ENCODE measurements at regions not wholly inside any gene's neighbourhood (a gene's known extent, or its start where the extent isn't known, plus 50 kb on each side); places are given as distances from the start of the nearest gene placed in this dataset.
"Not testable (repeated sequence)": the region's sequence is repeated elsewhere in the genome, so short reads cannot be mapped to it uniquely, and the experiment has no call there.

DNA sequence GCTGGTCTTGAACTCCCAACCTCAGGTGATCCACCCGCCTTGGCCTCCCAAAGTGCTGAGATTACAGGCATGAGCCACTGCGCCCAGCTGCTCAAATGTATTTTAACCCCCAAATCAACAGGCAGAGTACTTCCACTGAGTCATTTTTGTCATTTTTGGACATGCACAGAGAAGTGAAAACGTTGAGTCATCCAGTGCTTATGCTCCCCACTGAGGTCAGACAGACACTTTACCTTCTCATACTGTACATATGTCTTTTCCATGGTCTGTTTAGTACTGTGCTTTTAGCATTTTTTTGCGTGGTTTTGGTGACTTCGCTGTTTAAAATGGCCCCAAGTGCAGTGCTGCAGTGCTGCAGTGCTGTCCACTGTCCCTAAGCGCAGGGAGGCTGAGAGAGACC lies 99.1 kb downstream of the TBC1D26 start:
- not testable (repeated sequence) for H3K23ac ChIP-seq (ENCODE audit: low read depth, low read length, poor library complexity); H2BK12ac ChIP-seq (ENCODE audit: low read length); H4K8ac ChIP-seq (ENCODE audit: low read depth, low read length); H3K79me1 ChIP-seq (ENCODE audit: low read depth, low read length); H3K14ac ChIP-seq (ENCODE audit: low read length); H4K91ac ChIP-seq (ENCODE audit: low read depth, low read length, poor library complexity); H3K4me3 ChIP-seq (ENCODE audit: low read length in 2 of 2); H3K27ac ChIP-seq (replicated peaks; ENCODE audit: low read length); H3K4me2 ChIP-seq (ENCODE audit: insufficient read depth, low read length, poor library complexity, severe bottlenecking); H3K4ac ChIP-seq (ENCODE audit: low read length); H3K4me1 ChIP-seq (ENCODE audit: control insufficient read depth in 2 of 2, insufficient read depth in 1 of 2, low read depth in 1 of 2, low read length in 2 of 2); H2AFZ ChIP-seq (ENCODE audit: low read length); H3K27me3 ChIP-seq (ENCODE audit: control insufficient read depth in 3 of 3, insufficient read depth in 3 of 3, low read depth in 1 of 3, low read length in 3 of 3); H2BK5ac ChIP-seq (ENCODE audit: low read length); H3K9ac ChIP-seq (ENCODE audit: low read depth, low read length, poor library complexity); H2BK15ac ChIP-seq (ENCODE audit: low read length); H3K9me3 ChIP-seq (replicated peaks in 1 of 2; ENCODE audit: control insufficient read depth in 2 of 2, insufficient read depth in 1 of 2, low read depth in 1 of 2, low read length in 2 of 2); H3K36me3 ChIP-seq (replicated peaks in 1 of 2; ENCODE audit: control insufficient read depth in 2 of 2, insufficient read depth in 2 of 2, low read length in 2 of 2); DNase-seq (ENCODE audit: low spot score); H2BK120ac ChIP-seq (ENCODE audit: low read depth, low read length); H2AK5ac ChIP-seq (ENCODE audit: low read depth, low read length); H3K18ac ChIP-seq (ENCODE audit: low read length)
- WGBS, 2 donors (ENCODE audit: extremely low coverage in 2 of 2, insufficient read length in 2 of 2, insufficient replicate concordance in 1 of 2), result no CpG with 5 or more reads among the region's 6 CpGs

GRCh38 chr17:15832921-15833480 lies 100.9 kb downstream of the TBC1D26 start:
- H2AK5ac ChIP-seq (ENCODE audit: low read depth, low read length); DNase-seq (ENCODE audit: low spot score); H3K4ac ChIP-seq (ENCODE audit: low read length); H3K14ac ChIP-seq (ENCODE audit: low read length); H3K23ac ChIP-seq (ENCODE audit: low read depth, low read length, poor library complexity); H3K4me2 ChIP-seq (ENCODE audit: insufficient read depth, low read length, poor library complexity, severe bottlenecking); H2BK5ac ChIP-seq (ENCODE audit: low read length); H3K18ac ChIP-seq (ENCODE audit: low read length); H3K79me1 ChIP-seq (ENCODE audit: low read depth, low read length); H3K36me3 ChIP-seq (replicated peaks in 1 of 2; ENCODE audit: control insufficient read depth in 2 of 2, insufficient read depth in 2 of 2, low read length in 2 of 2); H3K9me3 ChIP-seq (replicated peaks in 1 of 2; ENCODE audit: control insufficient read depth in 2 of 2, insufficient read depth in 1 of 2, low read depth in 1 of 2, low read length in 2 of 2); H4K91ac ChIP-seq (ENCODE audit: low read depth, low read length, poor library complexity); H3K4me1 ChIP-seq (ENCODE audit: control insufficient read depth in 2 of 2, insufficient read depth in 1 of 2, low read depth in 1 of 2, low read length in 2 of 2); H4K8ac ChIP-seq (ENCODE audit: low read depth, low read length); H2BK12ac ChIP-seq (ENCODE audit: low read length); H2BK15ac ChIP-seq (ENCODE audit: low read length); H3K4me3 ChIP-seq (ENCODE audit: low read length in 2 of 2); H3K27me3 ChIP-seq (ENCODE audit: control insufficient read depth in 3 of 3, insufficient read depth in 3 of 3, low read depth in 1 of 3, low read length in 3 of 3); H3K9ac ChIP-seq (ENCODE audit: low read depth, low read length, poor library complexity); H2AFZ ChIP-seq (ENCODE audit: low read length); H3K27ac ChIP-seq (replicated peaks; ENCODE audit: low read length); H2BK120ac ChIP-seq (ENCODE audit: low read depth, low read length): not testable (repeated sequence)
- no CpG with 5 or more reads among the region's 11 CpGs for WGBS, 2 donors (ENCODE audit: extremely low coverage in 2 of 2, insufficient read length in 2 of 2, insufficient replicate concordance in 1 of 2)

DNA sequence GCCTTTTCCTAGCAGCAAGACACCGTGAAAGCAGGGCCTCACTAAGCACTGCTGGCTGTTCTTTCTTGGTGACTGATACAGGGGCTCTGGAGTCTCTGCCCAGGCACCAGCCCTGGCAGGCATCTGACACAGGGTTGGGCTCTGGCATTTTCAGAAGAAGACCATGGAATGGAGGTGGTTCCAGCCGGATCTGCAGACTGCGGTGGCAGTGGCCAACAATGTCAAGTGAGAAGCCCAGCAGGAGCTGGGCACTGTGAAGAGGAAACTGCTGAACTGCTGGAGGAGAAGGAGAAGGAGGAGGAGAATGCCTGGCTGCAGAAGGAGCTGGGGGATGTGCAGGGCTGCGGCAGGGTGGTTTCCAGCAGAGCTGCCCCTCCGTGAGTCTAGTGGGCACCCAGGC lies 101.8 kb downstream of the TBC1D26 start:
- H3K4me2 ChIP-seq (ENCODE audit: insufficient read depth, low read length, poor library complexity, severe bottlenecking); H3K4ac ChIP-seq (ENCODE audit: low read length); H2BK120ac ChIP-seq (ENCODE audit: low read depth, low read length); H4K8ac ChIP-seq (ENCODE audit: low read depth, low read length); H3K4me3 ChIP-seq (ENCODE audit: low read length in 2 of 2); H3K79me1 ChIP-seq (ENCODE audit: low read depth, low read length); H4K91ac ChIP-seq (ENCODE audit: low read depth, low read length, poor library complexity); H2BK5ac ChIP-seq (ENCODE audit: low read length); H3K27ac ChIP-seq (replicated peaks; ENCODE audit: low read length); DNase-seq (ENCODE audit: low spot score); H3K27me3 ChIP-seq (ENCODE audit: control insufficient read depth in 3 of 3, insufficient read depth in 3 of 3, low read depth in 1 of 3, low read length in 3 of 3); H3K14ac ChIP-seq (ENCODE audit: low read length); H3K4me1 ChIP-seq (ENCODE audit: control insufficient read depth in 2 of 2, insufficient read depth in 1 of 2, low read depth in 1 of 2, low read length in 2 of 2); H2AK5ac ChIP-seq (ENCODE audit: low read depth, low read length); H3K18ac ChIP-seq (ENCODE audit: low read length); H2BK12ac ChIP-seq (ENCODE audit: low read length); H2BK15ac ChIP-seq (ENCODE audit: low read length); H3K23ac ChIP-seq (ENCODE audit: low read depth, low read length, poor library complexity); H3K36me3 ChIP-seq (replicated peaks in 1 of 2; ENCODE audit: control insufficient read depth in 2 of 2, insufficient read depth in 2 of 2, low read length in 2 of 2); H3K9ac ChIP-seq (ENCODE audit: low read depth, low read length, poor library complexity); H2AFZ ChIP-seq (ENCODE audit: low read length); H3K9me3 ChIP-seq (replicated peaks in 1 of 2; ENCODE audit: control insufficient read depth in 2 of 2, insufficient read depth in 1 of 2, low read depth in 1 of 2, low read length in 2 of 2): not testable (repeated sequence)
- WGBS, 2 donors (ENCODE audit: extremely low coverage in 2 of 2, insufficient read length in 2 of 2, insufficient replicate concordance in 1 of 2), result no CpG with 5 or more reads among the region's 5 CpGs

DNA sequence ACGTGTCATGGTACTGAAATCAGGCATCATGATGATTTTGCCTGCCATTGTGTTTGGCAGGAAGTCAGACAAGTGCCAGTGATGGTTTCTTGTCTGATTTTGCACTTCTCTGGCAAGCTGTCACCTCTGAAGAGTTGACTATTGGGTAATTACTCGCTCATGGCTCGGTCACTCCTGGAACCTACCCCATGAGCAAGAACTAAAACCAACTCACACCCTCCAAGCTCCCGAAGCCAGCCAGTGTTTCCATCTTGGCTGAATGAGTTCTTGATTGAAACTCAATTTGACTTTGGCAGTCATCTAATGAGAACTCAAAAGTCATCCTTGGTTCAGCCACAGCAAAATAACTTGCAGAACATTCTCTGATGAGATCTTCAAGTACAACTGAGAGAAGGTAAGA lies 103.4 kb downstream of the TBC1D26 start:
- H2AFZ ChIP-seq (ENCODE audit: low read length); H3K27me3 ChIP-seq (ENCODE audit: control insufficient read depth in 3 of 3, insufficient read depth in 3 of 3, low read depth in 1 of 3, low read length in 3 of 3); H2BK15ac ChIP-seq (ENCODE audit: low read length); H4K91ac ChIP-seq (ENCODE audit: low read depth, low read length, poor library complexity); H3K4me1 ChIP-seq (ENCODE audit: control insufficient read depth in 2 of 2, insufficient read depth in 1 of 2, low read depth in 1 of 2, low read length in 2 of 2); H3K18ac ChIP-seq (ENCODE audit: low read length); H3K4me3 ChIP-seq (ENCODE audit: low read length in 2 of 2); H3K9ac ChIP-seq (ENCODE audit: low read depth, low read length, poor library complexity); H4K8ac ChIP-seq (ENCODE audit: low read depth, low read length); H3K27ac ChIP-seq (replicated peaks; ENCODE audit: low read length); H2BK120ac ChIP-seq (ENCODE audit: low read depth, low read length); H3K23ac ChIP-seq (ENCODE audit: low read depth, low read length, poor library complexity); H3K9me3 ChIP-seq (replicated peaks in 1 of 2; ENCODE audit: control insufficient read depth in 2 of 2, insufficient read depth in 1 of 2, low read depth in 1 of 2, low read length in 2 of 2); DNase-seq (ENCODE audit: low spot score); H2AK5ac ChIP-seq (ENCODE audit: low read depth, low read length); H3K79me1 ChIP-seq (ENCODE audit: low read depth, low read length); H2BK12ac ChIP-seq (ENCODE audit: low read length); H3K14ac ChIP-seq (ENCODE audit: low read length); H3K4me2 ChIP-seq (ENCODE audit: insufficient read depth, low read length, poor library complexity, severe bottlenecking); H3K36me3 ChIP-seq (replicated peaks in 1 of 2; ENCODE audit: control insufficient read depth in 2 of 2, insufficient read depth in 2 of 2, low read length in 2 of 2); H3K4ac ChIP-seq (ENCODE audit: low read length); H2BK5ac ChIP-seq (ENCODE audit: low read length): not testable (repeated sequence)
- WGBS, 2 donors (ENCODE audit: extremely low coverage in 2 of 2, insufficient read length in 2 of 2, insufficient replicate concordance in 1 of 2), result no CpG with 5 or more reads among the region's 4 CpGs

Data from neuronal stem cell (in vitro differentiated cells).